Muscle of arm (tissue), 1 donor: ENCODE measurements at regions not wholly inside any gene's neighbourhood (a gene's known extent, or its start where the extent isn't known, plus 50 kb on each side); places are given as distances from the start of the nearest gene placed in this dataset.

Experiments
- DNase-seq: peaks from one replicate; pipeline ENCODE4 v3.0.0-alpha.2; 2013

DNA sequence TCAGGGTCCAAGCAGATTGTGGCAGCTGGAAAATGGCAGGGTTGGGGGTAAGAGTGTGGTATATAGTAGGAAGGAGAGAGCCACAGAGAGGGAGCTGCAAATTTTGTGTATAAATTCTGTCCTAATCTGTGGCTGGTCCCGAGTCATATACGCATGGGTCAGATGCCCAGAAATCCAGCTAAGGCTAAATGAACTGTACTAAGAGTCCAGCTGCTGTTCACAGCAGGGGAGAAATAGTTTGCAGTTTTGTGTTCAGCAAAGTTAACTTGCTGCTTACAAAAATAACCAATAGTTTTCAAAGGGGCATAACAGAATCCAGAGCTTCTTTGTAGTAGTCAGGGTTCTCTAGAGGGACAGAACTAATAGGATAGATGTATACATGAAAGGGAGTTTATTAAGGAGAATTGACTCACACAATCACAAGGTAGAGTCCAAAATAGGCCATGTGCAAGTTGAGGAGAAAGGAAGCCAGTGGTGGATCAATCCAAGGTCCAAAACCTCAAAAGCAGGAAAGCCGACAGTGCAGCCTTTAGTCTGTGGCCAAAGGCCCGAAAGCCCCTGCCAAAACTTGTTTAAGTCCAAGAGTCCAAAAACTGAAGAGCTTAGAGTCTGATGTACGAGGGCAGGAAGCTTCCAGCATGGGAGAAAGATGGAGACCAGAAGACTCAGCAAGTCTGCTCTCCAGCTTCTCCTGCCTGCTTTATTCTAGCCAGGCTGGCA is 146.1 kb upstream of the KBTBD8 start:
- no peak for DNase-seq

DNA sequence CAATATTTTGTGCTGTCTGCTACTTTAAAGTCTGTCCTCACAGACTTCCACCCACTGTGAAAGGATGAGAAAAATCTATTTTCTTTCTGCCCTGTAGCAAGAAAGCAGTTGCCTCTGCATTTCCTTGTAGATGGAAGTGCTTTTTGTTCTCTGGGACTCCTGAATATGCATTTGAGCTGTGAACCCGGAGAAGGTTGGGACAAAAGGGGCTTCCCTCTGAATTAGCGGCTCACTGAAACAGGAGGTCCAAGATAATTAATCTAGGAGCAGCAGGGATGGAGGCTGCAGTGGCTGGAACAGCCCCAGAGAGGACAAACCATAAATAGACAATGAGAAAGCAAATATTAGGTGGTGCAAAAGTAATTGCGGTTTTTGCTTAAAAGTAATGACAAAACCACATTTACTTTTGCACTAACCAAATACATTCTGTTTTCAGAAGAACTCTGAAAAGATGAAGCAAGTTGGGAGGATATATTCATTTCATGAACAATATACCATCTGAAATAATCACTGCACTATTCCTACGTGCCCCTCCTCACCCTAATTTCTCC is 143.4 kb upstream of the KBTBD8 start:
- DNase-seq, result no peak

DNA sequence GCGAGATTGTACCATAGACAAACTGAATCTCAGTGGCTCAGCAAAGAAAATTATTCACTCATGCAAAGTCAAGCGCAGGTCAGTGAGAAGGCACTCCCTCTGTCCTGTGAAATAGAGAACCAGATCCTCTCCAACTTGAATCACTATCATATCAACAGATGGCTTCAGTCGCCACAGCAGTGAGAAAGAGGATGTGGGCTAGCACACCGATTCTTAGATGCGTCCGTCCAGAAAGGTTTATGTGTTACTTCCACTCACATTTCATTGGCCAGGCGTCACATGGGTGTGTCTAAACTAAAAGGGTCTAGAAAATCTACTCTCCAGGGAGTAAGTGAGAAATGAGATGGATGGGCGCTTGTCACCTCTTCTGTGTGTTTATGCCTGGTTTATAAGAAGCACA is 141.6 kb upstream of the KBTBD8 start:
- no peak for DNase-seq

DNA sequence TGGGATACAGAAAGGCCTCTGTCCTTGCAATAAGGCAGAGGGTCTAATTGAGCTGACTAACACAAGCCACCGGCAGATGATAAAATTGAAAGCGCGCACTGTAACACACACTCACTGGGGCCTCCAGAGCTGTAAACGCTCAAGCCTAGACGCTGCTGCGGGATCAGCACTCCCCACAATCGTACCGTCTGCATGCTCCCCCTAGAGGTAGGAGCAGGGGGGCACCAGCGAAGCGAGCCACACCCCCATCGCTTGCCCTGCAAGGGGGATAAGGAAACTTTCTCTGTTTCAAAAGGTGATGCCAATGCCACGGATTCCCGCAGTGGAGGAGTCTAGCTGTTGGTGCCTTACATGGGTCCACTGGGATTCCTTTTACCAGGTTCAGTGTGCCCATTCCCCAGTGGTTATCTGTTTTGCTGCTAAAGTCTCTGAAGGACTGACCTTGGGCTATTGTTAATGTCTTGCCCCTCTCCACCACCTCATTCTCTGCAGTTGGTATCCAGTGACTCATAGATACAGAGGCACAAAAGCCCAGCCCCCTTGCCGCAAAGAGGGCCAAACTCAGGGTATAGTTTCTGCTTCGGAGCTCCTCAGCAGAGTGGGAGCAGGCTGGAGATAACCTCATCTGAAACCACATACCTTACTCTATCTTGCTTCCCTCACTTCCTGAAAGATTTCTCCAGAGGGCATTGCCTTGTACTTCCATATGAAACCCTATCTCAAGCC is 139.3 kb upstream of the KBTBD8 start:
- DNase-seq, result no peak

DNA sequence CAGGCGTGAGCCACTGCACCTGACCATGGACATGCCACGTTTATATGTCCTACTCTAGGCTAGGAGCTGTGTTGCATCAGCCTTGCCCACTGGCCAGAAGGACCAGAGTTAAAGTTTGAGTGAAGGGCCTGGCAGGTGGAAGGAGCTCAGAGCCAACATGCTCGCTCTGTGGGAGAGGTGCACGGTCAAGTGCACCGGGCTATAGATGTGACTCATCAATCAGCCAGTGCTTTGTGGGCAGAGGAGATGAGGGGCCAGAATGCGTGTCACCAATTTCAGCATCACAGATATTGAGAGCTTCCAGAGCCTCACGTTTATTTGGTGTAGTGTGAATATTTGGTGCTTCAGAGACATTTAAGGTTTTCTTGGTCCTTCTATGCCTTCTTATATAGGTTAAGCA is 137.3 kb upstream of the KBTBD8 start:
- no peak for DNase-seq

DNA sequence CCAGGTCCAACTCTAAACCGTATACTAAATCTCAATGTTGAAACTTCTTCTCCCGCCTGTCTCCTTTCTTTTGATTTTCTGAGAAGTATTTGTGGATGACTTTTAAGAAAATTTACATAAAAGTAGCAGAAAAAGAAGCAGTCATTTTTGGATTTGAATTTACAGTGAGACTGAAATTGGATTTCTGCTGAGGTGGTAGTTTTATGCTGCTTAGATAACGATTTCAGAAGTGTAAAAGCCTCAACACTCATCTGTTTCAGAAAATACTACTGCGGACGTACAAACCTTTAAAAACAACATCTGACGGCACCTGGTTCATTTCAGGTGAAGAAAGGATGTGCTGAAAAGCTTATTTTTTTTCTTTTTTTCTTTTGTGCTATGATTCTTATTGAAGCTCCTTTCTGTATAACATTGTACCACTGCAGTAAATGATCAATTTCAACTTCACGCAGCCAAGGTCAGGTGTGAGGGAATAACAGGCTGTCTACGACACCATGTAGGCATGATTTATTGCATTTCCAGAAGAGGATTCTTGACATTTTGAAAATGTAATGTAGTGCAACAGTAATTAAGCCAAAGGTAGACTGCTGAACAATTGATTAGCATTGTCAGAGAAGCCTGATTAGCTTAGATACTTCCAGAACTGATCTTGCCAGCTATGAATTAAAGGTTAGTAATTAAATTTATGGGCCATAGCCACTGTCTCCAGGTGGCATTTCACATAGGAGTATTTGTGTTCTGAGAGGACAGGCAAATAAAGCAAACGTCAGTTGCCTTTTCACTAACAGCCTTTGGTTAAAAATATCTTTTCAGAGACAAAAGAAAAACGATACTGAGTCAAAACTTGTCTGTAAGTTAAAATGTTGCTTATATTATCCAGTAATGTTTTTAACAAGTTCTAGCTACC is 134.6 kb upstream of the KBTBD8 start:
- no peak for DNase-seq

DNA sequence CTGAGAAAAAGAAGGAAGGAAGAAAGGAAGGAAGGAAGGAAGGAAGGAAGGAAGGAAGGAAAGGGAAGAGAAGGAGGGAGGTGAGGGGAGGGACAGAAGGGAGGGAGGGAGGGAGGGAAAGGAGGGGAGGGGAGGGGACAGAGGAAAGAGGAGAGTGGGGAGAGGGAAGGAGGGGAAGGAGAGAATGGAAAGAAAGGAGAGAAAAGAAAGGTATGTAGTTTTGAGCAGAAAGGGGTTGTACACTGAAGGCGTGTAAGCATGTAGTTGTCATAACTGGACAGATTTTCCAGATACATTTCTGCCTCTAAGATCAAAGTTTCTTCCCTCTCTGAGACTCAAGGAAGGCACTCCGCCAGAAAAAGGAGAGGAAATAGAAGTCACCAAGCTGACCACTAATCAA is 113.4 kb upstream of the KBTBD8 start:
- DNase-seq, result no peak

DNA sequence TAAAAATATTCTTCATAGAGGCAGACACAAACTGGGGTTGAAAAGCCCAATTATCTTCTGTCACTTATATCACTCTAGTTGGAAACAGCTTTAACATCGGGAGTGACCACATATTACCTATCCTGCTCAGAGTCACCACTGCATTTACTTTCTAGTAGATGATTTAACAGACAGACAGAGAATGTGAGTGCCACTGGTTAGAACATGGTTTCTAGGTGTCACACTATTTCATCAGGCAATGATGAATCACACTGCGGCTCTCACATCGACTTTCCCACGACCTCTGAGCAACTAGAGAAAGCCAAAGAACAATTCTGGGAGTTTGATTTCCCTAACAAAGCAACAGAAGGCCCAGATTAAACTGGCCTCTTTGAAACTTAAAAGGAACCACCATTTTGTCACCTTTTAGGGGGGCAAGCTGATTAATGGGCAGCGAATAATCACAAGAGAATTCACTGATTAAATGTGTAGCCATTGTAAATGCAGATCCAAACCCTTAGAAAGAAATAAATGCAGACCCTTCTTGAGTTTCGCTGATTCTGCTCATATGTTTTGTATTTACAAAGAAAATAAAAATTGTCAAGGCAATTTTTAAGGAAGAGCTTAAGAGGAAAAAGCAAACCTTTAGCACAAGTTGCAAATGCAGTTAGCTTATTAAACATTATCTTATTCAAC is 112.6 kb upstream of the KBTBD8 start:
- no peak for DNase-seq

DNA sequence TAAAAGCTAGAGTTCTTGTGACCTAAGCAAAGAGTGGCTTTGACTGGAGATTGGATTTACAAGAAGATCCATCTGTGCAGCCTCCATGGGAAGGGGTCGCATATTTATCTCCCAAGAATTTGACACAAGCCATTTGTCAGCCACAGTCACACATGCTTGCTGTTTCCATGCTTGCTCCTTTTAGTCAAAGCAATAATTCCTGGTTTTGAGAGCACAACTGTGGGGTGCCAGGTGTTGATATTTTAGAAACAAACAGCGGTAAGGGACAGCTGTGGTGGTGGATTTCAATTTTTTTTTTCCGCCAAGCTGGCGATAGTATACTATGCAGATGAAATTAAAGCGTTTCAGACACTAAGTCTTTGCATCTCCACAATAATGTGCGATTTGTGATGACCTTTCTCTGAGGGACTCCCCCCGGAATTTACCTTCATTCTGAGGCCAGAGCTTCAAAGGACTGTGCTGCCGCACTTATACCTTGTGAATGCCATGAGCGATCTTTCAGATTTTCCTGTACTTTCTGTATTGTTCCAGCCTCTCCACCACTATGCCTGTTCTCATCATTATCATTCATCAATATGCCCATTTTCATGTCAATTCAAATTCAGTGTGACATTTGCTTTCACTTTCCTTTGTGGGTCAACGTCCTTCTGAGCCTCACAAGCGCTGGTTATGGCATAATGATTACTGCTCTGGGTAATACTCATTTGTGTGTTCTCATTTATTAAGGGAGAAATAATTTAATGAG is 108.2 kb upstream of the KBTBD8 start:
- no peak for DNase-seq

DNA sequence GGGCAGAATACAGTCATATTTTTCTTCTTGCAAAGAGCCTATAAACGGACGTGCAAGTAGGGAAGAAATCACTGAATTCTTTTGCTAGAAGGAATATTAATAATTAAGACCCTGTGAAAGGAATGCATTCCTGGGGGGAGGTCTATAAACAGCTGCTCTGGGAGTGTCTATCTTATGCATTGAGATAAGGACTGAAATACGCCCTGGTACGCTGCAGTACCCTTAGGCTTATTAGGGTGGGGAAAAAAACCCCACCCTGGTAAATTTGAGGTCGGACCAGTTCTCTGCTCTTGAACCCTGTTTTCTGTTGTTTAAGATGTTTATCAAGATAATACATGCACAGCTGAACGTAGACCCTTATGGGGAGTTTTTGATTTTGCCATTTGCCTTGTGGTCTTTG is 100.0 kb upstream of the KBTBD8 start:
- no peak for DNase-seq

DNA sequence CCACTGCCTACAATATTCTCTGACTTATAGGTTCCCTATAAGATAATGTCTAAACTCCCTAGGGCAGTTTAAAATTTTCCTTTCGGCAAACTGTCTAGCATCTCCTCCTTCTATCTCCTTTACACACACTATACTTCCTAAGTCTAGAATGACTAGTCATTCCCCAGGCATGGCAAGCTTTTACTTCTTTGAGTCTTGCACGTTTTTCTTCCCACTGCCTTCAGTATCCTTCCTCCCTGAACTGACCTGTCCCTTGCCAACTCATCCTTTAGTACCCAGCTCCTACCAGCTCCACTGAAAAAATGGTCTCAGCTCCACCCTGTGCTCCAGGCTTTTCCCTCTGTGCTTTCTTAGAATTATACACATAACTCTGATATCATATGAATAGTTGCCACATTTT is 93.8 kb upstream of the KBTBD8 start:
- DNase-seq, result no peak

DNA sequence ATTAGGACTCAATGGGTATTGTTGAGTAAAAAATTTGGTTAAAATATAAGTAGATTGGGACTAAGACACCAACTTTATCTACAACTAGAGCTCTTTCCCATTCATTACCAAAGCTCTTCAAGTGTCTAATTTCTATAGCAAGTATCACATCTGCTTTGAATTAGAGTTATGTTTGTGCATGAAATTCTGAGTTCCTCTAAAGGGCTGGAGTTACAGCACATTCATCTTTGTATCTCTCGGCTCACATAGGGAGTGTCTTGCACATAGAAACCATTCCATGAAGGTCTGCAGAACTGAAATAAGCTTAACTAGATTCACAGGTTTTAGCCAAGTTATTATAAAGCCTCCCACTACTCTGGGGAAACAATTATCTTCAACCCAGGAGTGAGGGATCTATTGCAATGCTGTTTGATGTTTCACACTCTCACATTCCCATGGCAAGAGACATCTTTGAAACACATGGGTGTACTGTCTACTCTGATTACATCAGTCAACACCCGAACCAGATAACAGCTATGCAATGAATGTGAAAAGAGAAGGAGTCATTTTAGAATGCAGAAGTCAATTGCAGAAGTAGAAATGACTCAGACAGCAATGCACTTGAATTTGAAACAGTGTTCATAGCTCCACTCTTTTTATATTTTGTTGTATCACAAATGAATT is 93.1 kb upstream of the KBTBD8 start:
- no peak for DNase-seq

DNA sequence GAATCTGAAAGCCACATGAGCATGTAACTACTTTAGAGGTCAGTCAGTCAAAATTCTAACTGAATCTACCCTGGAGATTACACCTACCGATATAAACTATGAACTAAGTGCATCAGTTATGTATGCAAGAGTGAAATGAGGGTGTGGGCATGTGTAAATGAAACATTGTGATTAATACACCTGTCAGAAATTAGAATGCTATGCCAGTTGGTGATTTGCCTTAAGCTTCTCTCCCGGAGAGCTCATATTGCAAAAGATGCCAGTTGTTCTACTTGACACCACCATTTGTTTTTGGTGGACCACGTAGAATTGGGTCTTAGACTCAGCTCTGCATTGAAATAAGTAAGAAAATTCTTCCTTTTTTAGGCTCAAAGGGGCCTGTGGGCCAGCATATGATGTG is 91.0 kb upstream of the KBTBD8 start:
- no peak for DNase-seq

DNA sequence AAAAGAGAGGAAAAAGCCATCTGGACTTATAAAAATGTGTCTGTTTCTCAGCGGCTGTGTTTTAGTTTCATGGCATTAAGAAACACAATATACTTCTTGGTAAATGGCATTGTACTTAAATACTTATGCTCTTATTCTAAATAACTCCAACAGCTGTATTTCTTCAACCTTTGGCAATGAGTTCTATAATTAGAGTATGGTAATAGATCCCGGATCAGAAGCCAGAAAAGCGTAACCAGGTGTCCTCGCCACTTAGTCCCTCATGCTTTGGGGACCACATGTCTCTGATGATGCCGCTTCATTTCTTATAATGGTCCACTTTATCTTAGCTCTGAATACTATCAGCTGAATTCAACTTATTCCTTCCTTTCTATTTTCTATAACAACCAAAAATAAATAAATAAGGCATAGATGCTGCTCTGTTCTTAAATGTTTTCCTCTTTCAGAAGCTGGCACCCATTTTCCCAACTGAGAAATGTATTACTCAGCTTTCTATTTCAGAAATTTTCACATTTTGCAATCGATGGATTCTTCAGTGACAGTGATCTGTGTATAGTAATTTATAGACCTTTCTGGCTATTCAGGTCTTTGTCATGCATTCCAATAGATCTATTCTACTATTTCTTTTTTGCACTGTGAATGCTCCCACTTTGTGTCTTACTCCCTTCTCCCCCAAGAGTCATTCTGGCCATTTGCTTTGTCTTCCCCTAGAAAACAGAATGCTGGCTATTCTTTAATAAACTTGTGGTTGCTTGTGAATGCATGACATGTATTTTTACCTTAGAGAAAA is 87.6 kb upstream of the KBTBD8 start:
- DNase-seq, result no peak

DNA sequence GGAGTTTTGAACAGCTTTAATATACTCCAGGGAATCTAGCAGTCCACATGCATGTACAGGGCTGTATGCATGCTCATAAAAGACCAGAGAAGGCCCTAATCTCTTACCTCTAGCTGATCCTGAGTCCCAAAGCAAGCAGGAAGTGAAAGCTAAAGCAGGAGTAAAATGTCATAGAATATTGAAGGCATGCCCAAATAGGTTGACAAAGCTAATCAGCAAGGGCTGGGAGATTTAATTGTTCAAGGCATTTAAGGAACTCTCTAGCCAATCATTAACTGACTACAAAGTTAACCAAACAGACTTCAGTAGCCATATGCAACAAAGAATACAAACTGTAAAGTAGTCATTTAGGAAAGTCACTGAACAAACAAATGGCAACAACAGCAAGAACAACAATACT is 85.8 kb upstream of the KBTBD8 start:
- DNase-seq, result no peak

DNA sequence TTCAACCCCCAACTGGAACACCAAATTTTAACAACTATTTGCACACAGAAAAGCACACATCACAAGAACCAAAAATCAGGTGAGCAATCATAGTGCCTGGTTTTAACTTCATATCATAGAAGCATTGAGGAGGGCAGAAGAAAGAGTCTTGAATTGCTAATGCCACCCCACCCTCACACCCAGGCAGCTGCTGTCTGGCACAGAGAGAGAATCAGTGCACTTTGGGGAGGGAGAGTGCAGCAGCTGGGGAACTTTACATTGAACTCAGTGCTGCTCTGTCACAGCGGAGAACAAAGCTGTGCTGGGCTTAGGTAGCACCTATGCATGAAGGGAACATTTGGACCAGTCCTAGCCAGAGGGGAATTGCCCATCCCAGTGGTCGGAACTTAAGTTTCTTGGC is 76.0 kb upstream of the KBTBD8 start:
- DNase-seq, result no peak

DNA sequence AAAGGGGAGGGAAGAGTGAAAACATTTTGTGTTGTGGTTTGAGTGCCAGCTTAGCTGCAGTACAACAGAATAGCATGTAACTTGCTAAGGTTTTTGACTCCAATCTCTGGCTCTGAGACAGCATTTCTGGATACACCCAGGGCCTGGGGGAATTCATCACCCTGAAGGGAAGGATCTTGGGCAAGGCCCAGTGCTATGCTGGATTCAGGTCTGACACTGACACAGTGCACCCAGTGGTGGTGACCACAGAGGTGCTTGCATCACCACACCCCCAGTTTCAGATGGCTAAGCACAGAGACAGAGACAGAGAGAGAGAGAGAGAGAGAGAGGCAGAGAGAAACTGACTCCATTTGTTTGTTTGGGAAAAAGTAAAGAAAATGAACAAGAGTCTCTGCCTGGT is 74.1 kb upstream of the KBTBD8 start:
- no peak for DNase-seq

DNA sequence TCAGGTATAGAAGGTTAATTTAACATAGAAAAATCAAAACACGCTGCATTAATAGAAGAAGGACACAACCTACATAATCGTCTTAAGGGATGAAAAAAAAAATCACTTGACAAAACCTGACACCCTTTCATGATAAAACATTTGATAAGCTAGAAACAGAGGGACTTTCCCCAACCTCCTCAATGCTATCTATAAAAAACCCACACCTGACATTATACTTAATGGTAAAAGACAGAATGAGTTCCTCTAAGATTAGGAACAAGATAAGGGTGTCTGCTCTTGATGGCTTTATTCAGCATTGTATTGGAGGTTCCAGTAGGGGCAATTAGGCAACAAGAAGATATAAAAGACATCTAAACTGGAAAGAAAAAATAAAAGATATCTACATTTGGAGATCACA is 69.9 kb upstream of the KBTBD8 start:
- DNase-seq, result no peak

DNA sequence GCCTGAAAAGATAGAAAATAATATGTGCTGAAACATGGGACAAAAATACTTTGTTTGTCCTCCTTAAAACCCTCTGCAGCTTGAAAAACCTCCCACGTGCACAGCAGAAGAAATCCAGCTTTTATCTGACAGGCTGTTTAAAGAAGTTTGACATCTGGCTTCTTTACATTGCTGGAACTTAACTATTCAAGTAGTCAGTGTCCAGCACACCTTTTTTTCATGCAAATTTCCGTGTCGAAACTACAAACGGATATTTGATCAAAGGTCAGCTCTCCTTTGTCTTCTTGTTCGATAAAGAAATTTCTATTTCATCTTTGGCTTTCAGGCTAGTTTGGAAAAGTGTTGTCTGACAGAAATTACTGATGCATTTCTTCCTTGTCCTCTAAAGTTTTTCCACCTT is 66.8 kb upstream of the KBTBD8 start:
- no peak for DNase-seq

DNA sequence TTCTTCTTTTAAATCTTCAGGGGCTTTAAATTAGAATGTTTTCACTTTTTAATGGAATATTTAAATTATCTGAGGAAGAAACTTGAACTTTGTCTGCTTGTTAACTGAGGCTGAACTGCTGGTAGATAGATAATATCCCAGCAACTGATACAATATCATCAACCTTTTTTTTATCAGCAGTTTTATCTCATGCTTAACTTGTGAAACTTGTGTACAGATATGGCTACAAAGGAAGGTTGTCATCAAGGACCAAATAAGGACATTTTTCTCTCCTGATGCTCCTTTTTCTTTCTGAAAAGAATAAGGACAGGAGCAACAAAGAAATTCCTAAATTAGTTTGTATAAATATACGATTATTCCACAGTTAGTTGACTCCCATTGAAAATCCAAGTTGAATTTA is 66.4 kb upstream of the KBTBD8 start:
- DNase-seq, result no peak
